ENCODE measurements at regions not wholly inside any gene's neighbourhood (a gene's known extent, or its start where the extent isn't known, plus 50 kb on each side); places are given as distances from the start of the nearest gene placed in this dataset.

GRCh38 chr10:130983749-130984148 lies 327.8 kb downstream of the TCERG1L start:
- peaks cover 0 to 12% (median 0%) of the 10 kb centered on the region in 11 donors for H3K9me3 ChIP-seq
- H3K27me3 ChIP-seq = peaks cover 0 to 16% (median 0%) of the 10 kb centered on the region in 7 donors
- TF ChIP-seq, protein P1, sequence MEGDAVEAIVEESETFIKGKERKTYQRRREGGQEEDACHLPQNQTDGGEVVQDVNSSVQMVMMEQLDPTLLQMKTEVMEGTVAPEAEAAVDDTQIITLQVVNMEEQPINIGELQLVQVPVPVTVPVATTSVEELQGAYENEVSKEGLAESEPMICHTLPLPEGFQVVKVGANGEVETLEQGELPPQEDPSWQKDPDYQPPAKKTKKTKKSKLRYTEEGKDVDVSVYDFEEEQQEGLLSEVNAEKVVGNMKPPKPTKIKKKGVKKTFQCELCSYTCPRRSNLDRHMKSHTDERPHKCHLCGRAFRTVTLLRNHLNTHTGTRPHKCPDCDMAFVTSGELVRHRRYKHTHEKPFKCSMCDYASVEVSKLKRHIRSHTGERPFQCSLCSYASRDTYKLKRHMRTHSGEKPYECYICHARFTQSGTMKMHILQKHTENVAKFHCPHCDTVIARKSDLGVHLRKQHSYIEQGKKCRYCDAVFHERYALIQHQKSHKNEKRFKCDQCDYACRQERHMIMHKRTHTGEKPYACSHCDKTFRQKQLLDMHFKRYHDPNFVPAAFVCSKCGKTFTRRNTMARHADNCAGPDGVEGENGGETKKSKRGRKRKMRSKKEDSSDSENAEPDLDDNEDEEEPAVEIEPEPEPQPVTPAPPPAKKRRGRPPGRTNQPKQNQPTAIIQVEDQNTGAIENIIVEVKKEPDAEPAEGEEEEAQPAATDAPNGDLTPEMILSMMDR (IDR thresholded peaks at IDR 0.05) = no peak
- DNase-seq (no peak), ATAC-seq (no peak)
- intact Hi-C loops (cut with DNase I) = no loop called here
- no peak overlapping the region for H3K4me3 ChIP-seq
- WGBS, 2 donors = 55 to 64% methylated on average over 2 of the region's 2 CpGs
- H3K36me3 ChIP-seq = no peaks in the 10 kb centered on the region
- no peak overlapping the region for H3K27ac ChIP-seq
- no peaks in the 10 kb centered on the region for H3K4me1 ChIP-seq

DNA sequence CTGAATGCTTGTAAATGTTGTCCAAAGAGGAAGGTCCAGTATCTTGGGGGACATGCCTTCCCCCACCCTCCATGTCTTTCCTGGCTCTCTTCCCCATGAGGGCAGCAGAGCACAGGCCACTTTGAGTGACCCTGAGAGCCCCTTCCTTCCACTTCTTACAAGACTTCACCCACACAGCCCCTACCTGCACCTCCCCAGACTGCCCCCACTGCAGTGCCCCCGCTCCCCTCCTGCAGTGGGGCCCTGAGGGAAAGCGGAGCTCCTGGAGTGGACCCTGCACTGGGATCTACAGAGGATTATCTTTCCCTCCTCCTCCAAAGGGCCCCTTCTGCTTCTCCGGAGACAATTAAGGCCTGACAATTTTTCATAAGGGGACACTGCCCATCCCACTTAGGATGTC lies 326.8 kb downstream of the TCERG1L start:
- no peak for ATAC-seq
- 77 to 85% methylated on average over 3 of the region's 3 CpGs for WGBS, 2 donors

DNA sequence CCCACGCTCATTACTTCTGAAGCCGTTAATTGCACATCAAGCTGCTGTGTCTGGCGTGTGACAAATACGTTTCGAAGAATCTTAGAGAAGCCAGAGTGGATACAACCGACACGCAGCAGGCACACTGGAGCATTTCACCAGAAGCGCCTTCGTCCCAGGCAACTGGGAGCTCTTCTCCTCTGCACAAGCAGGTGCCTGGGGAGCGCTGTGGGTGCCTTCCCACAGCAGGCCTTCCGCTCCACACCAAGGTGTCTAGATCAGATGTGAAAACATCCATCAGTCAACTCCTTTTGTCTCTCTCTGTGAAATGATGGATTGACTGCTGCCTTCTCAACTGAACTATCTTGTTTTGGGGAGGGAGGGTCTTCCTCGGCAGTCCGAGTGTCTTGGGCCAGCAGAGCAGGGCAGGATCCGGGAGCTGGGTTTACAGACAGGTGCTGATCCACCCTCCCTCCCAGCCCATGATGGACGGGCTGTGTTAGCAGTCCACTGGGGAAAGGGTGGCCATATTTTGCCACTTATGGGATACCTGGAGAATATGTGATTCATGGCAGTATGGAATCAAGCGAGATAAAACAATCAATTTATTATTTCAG lies 326.3 kb downstream of the TCERG1L start:
- WGBS, 2 donors = 83 to 87% methylated on average over 16 of the region's 16 CpGs
- H3K36me3 ChIP-seq = no peaks in the 10 kb centered on the region
- ATAC-seq (no peak), DNase-seq (no peak)
- intact Hi-C loops (cut with DNase I) = no loop called here
- no peak overlapping the region for H3K27ac ChIP-seq
- H3K4me3 ChIP-seq = no peak overlapping the region
- TF ChIP-seq, protein P1 (IDR thresholded peaks at IDR 0.05) = no peak
- peaks cover 0 to 12% (median 0%) of the 10 kb centered on the region in 11 donors for H3K9me3 ChIP-seq
- peaks cover 0 to 16% (median 0%) of the 10 kb centered on the region in 7 donors for H3K27me3 ChIP-seq
- no peaks in the 10 kb centered on the region for H3K4me1 ChIP-seq

More for the DNA sequence above, 326.8 kb downstream of the TCERG1L start:
- peaks cover 0 to 16% (median 0%) of the 10 kb centered on the region in 7 donors for H3K27me3 ChIP-seq
- no peaks in the 10 kb centered on the region for H3K4me1 ChIP-seq
- H3K4me3 ChIP-seq = no peak overlapping the region
- intact Hi-C loops (cut with DNase I) = no loop called here
- no peaks in the 10 kb centered on the region for H3K36me3 ChIP-seq
- no peak for DNase-seq
- TF ChIP-seq, protein P1 (IDR thresholded peaks at IDR 0.05) = no peak
- H3K9me3 ChIP-seq = peaks cover 0 to 12% (median 0%) of the 10 kb centered on the region in 11 donors
- no peak overlapping the region for H3K27ac ChIP-seq

DNA sequence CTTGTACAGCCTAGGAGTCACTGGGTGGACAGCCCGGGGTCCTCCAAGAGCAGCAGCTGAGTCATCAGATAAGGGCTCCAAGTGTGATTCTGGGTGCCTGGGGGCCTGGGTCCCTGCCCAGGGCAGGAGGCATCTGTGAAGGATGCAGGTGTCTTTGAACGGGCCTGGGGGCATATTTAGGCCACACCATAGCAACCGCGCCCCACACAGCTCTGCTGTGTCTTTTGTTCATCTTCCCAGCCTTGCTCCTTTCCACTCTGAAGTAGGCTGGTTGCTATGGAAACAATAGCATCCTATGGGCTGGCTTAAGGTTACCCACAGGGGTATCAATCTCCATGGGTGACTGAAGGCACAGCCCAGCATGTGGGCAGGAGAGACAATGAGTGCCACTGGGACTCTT lies 324.7 kb downstream of the TCERG1L start:
- no peaks in the 10 kb centered on the region for H3K36me3 ChIP-seq
- peaks cover 0 to 16% (median 0%) of the 10 kb centered on the region in 7 donors for H3K27me3 ChIP-seq
- 83 to 84% methylated on average over 4 of the region's 4 CpGs for WGBS, 2 donors
- H3K4me3 ChIP-seq = no peak overlapping the region
- TF ChIP-seq, protein P1 (IDR thresholded peaks at IDR 0.05) = no peak
- no peak for ATAC-seq
- DNase-seq = no peak
- peaks cover 0 to 12% (median 0%) of the 10 kb centered on the region in 11 donors for H3K9me3 ChIP-seq
- intact Hi-C loops (cut with DNase I) = no loop called here
- no peak overlapping the region for H3K27ac ChIP-seq
- H3K4me1 ChIP-seq = no peaks in the 10 kb centered on the region
